ENCODE measurements at regions not wholly inside any gene's neighbourhood (a gene's known extent, or its start where the extent isn't known, plus 50 kb on each side); places are given as distances from the start of the nearest gene placed in this dataset.

- TF ChIP-seq ATF1 (CRISPR knock-in tag; IDR thresholded peaks at IDR 0.05) (no peak), GABPB1 (CRISPR knock-in tag; IDR thresholded peaks at IDR 0.05) (no peak), ATF3 (CRISPR knock-in tag; conservative IDR thresholded peaks at IDR 0.05) (no peak), CTCF (IDR thresholded peaks at IDR 0.05) (no peak), ZBTB43 (CRISPR knock-in tag; IDR thresholded peaks at IDR 0.05) (no peak)
Observed at GRCh38 chr14:89088530-89088929, 264.1 kb downstream of the TTC8 start.
